ENCODE measurements at regions not wholly inside any gene's neighbourhood (a gene's known extent, or its start where the extent isn't known, plus 50 kb on each side); places are given as distances from the start of the nearest gene placed in this dataset.

DNA sequence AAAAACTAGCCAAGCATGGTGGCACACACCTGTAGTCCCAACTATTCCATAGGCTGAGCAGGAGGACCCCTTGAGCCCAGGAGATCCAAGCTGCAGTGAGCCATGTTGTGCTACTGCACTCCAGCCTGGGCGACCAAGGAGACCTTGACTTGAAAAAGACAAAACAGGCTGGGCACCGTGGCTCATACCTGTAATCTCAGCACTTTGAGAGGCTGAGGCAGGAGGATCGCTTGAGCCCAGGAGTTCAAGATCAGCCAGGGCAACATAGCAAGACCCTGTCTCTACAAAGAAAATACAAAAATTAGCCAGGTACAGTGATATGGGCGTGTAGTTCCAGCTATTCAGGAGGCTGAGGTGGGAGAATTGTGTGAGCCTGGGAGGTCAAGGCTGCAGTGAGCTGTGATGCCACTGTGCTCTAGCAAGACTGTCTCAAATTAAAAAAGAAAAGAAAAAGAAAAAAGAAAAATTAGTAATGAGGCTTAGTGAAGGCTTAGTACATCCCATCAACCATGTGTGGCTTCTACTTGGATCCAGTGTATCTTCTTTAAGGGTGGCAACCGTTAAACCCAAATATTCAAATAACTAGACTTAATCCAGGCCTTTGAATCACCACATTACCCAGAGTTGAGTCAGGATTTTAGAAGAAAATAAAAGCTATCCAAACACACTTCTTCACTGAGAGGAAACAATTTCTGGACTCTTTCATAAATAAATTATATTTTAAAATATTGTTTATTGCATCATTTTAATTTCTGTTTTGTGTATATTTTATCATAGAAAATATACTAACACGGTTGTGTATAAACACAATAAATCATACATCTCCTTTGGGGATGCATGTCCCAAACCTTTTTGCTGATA lies 74.3 kb upstream of the RAB4A start:
- DNase-seq = peak; percentile 68

DNA sequence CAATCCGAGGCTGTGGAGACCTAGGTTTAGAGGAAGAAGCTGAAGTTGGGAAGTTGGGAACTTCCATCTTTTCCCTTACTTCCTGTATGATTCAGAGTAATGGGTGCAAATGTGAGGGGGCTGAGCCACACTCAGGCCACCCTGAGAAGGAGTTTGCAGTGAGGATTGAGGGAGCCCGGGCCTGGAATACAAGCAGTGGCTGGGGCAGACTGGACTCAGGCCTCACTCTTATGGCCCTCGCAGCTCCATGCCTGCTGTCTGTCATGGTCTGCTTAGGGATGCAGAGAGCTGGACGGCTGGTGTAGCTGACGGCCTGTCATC lies 73.7 kb upstream of the RAB4A start:
- no peak for DNase-seq

DNA sequence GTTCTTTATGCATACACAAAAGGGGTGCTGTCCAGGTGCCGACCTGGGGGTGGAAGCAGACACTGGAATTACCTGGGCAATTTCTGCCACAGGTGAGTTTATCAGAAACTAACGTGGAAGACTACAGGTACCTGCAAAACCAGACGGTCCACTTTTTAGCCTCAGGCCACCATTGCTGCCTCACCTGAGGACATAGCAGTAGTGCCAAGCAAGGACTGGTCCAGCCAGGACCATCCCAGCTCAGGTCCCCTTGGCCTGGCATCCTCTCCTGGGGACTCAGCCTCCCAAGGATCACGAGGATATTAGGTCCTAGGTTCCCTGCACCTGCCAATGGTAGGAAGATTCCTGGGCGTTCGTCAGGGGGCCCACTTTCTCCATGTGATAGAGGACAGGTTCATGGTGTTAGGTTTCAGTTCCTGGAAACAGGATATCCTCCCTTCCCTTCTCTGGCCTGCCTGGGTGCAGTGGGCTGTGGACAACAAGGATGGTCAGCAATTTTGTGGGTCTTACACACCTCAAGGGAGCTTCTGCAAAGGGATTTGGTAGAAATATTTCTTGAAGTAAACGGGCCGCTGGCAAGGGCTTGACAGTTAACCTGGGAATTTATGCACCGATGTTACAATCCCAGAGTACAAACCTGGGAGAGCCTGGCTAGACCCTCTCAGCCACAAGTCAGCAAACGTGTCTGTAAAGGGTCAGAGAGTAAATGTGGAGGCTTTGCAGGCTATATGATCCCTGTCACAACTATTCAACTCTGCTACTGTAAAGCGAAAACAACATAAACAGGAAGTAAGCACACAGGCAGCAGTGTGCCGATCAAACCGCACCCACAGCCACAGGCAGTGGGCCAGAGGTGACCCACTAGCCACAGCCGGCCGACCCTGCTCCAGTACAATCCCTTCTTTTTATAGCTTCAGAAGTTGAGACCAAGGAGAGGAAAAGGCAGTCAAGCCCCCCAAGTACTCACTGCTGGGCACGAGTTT lies 71.4 kb upstream of the RAB4A start:
- DNase-seq = no peak

DNA sequence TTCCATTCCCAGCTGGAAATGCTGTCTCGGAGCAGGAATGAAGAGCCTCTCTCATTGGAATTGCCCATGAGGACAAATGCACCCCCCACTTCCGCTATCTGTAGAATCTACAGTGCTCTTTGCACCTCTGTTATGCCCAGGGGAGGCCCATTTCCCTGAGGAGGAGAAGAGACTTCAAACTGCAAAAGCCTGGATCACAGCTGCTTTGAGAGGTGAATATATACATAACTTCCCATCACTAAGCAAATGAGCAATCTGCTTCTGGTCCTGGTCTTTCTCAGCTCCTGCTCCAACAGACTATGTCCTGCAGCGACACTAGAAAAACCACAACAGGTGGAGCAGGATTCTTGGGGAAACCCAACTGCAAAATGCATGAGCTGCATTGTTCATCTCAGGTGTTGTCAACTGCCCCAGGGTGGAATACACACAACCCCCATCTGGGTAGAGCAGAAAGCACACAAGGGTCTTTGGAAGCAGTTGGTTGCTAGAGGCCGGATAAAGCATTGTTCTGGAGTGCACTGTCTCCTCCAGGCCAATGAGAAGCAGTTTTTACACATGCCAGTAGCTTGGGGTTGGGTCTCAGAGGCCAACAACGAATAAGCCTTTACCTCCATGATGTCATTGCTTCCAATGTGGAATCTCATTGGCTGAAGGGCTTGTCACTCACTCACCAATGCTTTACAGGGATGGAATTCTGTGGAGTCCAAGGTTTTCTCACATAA lies 67.7 kb upstream of the RAB4A start:
- DNase-seq = peak; percentile 78

DNA sequence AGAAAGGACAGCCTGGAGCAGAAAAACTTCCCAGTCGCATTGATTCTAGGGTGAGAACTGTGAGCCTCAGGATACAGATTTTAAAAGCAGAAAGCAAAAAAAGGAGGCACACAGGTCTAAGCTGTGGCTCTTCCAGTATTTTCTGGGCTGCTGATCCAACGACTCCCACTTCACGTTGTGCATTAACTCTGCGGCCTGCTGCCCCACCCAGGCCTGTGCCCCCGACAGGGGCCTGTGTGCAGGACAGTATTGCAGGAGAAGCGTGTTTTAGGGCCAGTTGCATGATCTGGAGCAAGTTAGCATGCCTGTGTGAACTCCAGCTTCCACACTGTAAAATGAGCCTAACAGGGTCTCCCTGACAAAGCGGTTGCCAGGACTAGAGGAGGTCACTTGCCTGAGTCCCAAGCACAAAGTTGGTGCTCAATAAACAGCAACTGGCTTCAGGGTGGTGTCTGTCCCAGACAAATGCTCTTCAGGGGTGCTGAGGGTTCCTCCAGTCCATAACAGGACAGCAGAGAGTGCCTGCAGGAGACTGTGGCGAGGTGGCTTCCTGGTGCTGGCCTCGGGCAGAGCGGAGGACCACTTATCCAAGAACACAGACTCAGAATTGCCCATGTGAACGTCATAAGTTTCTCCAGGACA lies 66.8 kb upstream of the RAB4A start:
- DNase-seq = no peak

DNA sequence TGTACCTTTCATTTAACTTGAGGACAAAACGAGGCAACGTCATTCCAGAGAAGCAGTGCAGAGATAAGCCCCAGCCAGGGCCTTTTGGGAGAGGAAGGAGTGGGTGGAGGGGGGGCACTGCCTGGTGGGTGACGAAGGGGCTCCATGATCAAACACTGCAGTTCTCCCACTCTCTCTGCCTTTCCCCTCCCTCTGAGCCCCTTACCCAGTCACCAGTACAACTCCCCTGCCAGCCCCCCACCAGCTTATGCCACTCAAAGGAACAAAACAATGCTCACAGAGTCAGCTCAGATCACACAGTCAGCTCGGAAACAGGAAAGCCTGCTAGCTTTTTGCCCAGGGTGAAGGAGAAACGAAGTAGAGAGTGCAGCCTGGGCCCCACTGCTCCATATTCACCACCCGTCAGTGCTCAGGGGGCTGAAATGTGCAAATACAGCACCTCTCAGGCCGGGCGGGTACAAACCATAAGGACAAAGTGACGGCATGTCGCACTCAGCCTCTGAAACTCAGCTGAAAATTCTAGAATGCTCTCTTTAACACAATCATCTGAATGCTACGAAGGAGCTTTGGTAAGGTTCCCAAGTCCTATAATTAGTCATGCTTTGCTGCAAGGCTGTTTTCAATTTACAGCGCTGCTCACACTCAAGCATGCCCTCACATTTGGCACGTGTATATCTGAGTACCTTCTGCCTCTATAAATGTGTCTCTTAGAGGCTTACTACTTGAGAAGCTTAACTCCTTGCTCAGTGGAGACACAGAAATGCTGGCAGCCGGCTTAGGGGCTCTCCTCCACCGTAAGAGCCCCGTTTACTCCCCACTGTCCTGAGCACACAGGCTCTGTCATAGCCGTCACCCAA lies 65.8 kb upstream of the RAB4A start:
- peak; percentile 92 for DNase-seq

DNA sequence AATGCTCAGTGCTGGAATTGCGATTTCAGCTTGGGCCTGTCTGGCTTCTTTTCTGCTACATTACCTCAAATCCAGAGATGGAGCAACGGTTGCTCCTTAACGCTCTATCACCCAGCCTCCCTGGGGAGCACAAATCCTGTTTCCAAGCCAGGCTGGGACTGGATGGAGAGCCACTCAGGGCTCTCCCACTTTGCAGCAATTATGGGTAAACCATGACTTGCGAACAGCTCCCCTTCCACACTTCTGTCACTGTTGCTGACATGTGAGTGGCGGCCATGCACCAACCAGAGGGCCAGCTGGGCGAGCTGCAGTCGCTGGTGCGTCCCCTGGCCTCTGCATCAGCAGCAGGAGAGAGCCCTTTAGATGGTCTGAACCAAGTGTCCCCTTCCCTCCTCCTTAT lies 65.1 kb upstream of the RAB4A start:
- DNase-seq = no peak

DNA sequence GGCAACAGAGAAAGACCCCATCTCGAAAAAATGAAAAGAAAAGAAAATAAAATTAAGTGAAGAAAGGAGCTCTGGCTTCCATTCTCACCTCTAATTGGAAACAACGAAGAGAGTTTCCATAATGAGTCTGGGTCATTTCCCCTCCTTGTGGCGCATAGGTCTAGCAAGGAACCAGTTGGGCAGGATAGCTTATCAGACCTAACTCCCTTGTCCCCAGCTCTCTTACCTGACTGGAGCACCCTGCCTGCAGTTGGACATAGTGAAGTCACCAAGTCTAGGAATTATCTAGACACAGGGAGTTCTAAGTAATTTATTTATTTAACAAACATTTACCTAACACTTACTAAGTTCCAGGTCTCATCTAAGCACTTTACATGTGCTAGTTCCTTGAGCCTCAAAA lies 63.0 kb upstream of the RAB4A start:
- DNase-seq = no peak

DNA sequence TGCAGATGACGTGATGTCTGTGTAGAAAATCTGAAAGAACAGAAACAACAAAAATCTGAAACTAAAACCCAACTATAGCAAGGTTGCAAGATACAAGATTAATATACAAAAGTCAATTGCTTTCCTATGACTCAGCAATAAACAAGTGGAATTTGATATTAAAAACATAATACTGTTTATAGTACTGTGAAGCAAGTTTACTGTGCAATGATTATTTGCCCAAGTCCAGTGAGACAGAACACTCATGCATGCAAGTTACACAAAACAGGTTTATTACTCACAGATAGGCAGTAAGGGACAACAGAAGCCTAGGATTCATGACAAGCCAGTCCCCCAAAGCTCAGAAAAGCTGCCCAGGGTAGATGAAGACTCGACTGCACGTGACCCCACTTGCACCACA lies 62.4 kb upstream of the RAB4A start:
- DNase-seq = no peak

DNA sequence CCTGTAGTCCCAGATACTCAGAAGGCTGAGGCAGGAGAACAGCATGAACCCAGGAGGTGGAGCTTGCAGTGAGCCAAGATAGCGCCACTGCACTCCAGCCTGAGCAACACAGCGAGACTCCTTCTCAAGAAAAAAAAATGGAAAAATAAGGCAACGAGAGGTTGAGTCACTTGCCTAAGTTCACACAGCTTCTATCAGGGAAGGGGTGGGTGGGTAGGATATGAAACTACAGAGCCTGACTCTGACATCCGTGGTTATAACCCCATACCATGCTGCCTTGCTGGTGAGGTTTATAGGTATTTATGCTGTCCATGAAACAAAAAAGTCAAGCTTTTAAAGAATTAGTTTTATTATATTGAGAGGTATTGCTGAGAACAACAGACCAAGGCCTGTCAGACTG lies 61.5 kb upstream of the RAB4A start:
- DNase-seq = peak; percentile 50

DNA sequence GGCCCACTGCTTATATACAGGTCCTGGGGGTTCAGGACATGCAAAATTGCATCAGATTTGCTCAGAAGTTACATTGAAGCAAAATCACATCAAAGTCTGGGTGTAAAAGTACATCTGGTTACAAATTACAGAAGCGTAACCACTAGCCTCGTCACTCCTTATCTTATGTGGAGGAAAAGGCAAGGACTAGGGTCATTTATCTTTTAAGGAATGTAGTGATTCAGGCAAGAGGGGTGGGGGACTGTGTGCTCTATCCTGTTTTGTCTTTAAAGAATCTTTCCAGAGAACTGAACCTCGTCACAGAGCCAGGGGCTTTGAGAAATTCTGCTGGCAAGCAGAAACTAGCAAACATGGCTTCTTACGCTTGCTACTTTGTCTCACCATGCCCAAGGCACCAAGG lies 61.1 kb upstream of the RAB4A start:
- peak; percentile 77 for DNase-seq

DNA sequence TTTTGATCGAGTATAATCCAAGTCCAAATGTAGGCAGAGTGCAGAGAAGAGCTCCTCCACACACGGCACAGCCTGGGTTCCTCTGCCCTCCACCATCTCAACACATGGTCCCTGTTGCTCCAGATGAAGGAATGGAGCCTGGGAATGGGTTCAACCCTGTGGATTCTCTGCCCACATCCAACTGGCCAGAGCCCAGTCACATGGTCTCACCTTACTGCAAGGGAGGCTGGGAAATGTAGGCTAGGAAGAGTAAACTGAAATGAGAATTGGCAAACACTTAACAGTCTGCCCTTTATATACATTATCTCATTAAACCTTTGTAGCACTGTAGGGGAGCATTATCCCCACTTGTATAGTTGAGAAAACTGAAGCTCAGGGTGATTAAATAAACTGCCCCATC lies 60.1 kb upstream of the RAB4A start:
- no peak for DNase-seq

DNA sequence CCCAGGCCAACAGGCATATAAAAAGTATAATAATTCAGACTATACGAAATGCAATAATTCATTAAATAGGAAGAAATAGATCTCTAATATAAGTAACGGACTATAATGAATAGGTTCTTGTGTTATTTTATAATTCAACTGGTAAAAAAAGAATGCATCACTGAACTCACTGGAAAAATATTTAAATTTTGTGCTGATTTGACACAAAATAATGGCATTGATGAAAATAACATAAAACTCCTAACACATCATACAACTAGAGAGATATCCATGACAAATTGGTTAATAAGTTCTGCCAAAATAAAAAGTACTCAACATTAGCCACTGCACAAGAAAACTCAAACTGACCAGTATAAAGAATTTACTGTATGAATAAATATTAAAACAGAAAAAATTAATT lies 57.1 kb upstream of the RAB4A start:
- DNase-seq = no peak

DNA sequence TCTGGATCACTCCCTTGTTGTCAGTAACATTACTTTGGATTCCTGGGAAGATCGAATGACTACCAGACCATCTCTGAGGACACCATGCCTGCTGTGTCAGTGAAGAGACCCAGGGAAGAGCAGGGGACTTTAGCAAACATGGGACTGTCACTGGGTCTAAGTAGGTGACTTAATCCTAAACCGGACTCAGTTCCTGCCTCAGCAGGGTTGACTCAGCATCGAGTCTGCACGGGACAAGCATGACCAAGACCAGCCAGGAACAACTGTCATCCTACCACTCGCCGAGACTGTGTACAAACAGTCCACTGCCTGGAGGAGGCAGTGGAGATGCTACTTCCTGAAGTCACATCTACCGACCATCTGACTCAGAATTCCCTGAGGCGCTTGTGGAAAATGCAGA lies 53.2 kb upstream of the RAB4A start:
- DNase-seq = no peak

DNA sequence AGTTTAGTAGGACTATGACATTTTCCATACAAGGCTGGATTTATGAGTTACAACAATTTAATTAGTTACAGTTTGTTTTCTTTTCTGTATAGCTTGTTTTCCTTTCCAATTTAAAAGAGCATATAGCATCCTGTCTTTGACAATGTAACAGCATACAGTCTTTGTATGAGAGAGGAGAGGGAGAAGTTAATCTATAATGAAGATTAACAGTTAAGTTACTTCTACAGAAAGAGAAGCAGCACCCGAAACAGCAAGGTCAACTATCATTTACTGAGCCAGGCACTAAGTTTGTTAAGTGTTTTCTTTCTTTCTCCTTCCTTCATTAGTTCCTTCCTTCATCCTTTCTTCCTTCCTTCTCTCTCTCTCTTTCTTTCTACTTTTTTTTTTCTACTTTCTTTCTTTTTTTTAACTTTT lies 52.3 kb upstream of the RAB4A start:
- DNase-seq = no peak

DNA sequence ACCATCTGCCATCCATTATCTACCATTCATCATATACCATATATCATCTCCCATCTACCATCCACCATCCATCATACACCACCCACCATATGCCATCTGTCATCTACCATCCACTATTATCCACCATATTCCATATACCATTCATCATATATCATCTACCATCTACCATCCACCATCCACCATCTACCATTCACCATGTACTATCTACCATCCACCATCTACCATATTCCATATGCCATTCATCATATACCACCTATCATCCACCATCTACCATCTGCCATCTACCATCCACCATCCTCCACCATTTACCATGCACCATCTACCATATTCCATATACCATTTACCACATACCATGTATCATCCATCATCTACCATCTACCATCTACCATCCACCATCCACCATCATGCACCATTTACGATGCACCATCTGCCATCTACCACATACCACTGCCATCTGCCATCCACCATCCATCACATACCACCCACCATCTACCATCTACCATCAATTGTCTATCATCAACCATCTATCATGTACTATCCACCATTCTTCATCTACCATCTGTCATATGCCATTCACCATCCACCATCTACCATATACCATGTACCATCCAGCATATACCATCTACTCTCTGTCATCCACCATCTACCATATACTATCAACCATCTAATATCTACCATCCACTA lies 50.6 kb upstream of the RAB4A start:
- DNase-seq = no peak

DNA sequence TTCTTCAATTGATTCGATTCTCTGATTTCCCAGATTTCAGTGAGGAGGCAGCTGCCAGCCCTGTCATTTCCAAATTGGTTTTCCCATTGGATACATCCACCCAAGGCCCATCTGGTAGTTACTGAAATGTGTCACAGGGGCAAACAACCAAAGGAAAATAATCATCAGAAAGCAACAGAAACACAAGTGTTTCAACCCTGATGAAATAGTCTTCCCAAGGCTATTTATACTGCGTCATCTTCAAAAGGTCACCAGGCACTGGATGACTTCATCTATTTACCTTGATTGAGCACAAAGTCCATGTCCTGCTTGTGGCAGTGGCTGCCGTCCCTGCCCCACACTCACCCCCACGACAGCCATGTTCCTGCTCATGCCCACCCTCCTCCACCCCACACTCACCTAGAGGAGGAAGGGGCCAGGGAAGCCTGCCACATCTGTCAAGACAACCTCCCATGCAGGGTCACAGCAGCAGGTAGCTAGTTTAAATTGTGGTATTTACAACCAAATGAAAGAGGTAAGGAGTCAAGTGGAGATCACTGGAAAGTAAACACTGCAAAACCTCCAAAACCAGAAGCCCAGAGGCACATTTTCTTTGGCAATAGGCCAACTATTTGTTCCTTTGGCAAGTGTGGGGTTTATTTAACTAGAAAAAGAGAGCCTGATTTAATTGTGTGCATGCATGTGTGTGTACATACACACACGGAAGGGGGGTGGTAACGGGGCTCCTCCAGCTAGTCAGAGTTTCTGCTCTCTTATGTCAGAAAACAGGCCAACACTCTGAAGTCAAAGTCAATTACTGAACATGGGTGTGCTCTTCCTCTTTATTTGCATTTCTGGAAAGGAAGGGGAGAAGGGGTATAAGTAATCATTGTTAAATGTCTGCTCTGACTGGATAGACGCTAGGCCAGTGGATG lies 49.5 kb upstream of the RAB4A start:
- DNase-seq = peak; percentile 31

All from fibroblast of skin of right quadriceps (primary cell).